ENCODE measurements at regions not wholly inside any gene's neighbourhood (a gene's known extent, or its start where the extent isn't known, plus 50 kb on each side); places are given as distances from the start of the nearest gene placed in this dataset.

GRCh38 chr18:78406743-78407465 is 572.7 kb upstream of the SALL3 start:
- Histone ChIP-seq H3K9ac (ENCODE audit: insufficient read depth, low read length) (no peak overlapping the region), H3K4me2 (ENCODE audit: extremely low read depth, insufficient read depth, low read length) (no peak overlapping the region), H3K79me2 (ENCODE audit: control insufficient read depth, insufficient read depth, low read length) (no peaks in the 10 kb centered on the region), H3K4me3 (replicated peaks in 1 of 4; ENCODE audit: control extremely low read depth in 1 of 4, insufficient read depth in 1 of 4, low read depth in 3 of 4, low read length in 4 of 4) (no peak overlapping the region), H3K27ac (ENCODE audit: insufficient read depth, low read length) (no peak overlapping the region), H4K20me1 (ENCODE audit: control insufficient read depth, extremely low read depth, insufficient read depth, low read length) (no peaks in the 10 kb centered on the region), H3K9me3 (ENCODE audit: control insufficient read depth, insufficient read depth, low read depth, low read length) (no peaks in the 10 kb centered on the region), H3K4me1 (ENCODE audit: control insufficient read depth, extremely low read depth, insufficient read depth, low read length) (no peaks in the 10 kb centered on the region), H2AFZ (ENCODE audit: low read length) (no peak overlapping the region), H3K27me3 (ENCODE audit: control insufficient read depth, insufficient read depth, low read length) (no peaks in the 10 kb centered on the region), H3K36me3 (ENCODE audit: control insufficient read depth, insufficient read depth, low read length) (no peaks in the 10 kb centered on the region)
- DNase-seq (ENCODE audit: low read depth in 2 of 2), result no peak
- TF ChIP-seq EZH2 (IDR thresholded peaks at IDR 0.05; ENCODE audit: low read length, missing control alignments) (no peak), CTCF (conservative IDR thresholded peaks at IDR 0.05 in 1 of 2, IDR thresholded peaks at IDR 0.05 in 1 of 2; ENCODE audit: low read depth in 1 of 2, low read length in 2 of 2) (no peak)

GRCh38 chr18:78407466-78407844 is 572.2 kb upstream of the SALL3 start:
- H3K9me3 ChIP-seq (ENCODE audit: control insufficient read depth, insufficient read depth, low read depth, low read length), result no peaks in the 10 kb centered on the region
- no peak overlapping the region for H3K27ac ChIP-seq (ENCODE audit: insufficient read depth, low read length)
- H3K27me3 ChIP-seq (ENCODE audit: control insufficient read depth, insufficient read depth, low read length), result no peaks in the 10 kb centered on the region
- DNase-seq (ENCODE audit: low read depth in 2 of 2), result no peak
- H3K4me3 ChIP-seq (replicated peaks in 1 of 4; ENCODE audit: control extremely low read depth in 1 of 4, insufficient read depth in 1 of 4, low read depth in 3 of 4, low read length in 4 of 4), result no peak overlapping the region
- no peak for TF ChIP-seq CTCF (conservative IDR thresholded peaks at IDR 0.05 in 1 of 2, IDR thresholded peaks at IDR 0.05 in 1 of 2; ENCODE audit: low read depth in 1 of 2, low read length in 2 of 2)
- TF ChIP-seq EZH2 (IDR thresholded peaks at IDR 0.05; ENCODE audit: low read length, missing control alignments), result no peak
- H4K20me1 ChIP-seq (ENCODE audit: control insufficient read depth, extremely low read depth, insufficient read depth, low read length), result no peaks in the 10 kb centered on the region
- no peaks in the 10 kb centered on the region for H3K36me3 ChIP-seq (ENCODE audit: control insufficient read depth, insufficient read depth, low read length)
- H3K4me1 ChIP-seq (ENCODE audit: control insufficient read depth, extremely low read depth, insufficient read depth, low read length), result no peaks in the 10 kb centered on the region
- H2AFZ ChIP-seq (ENCODE audit: low read length), result no peak overlapping the region
- H3K79me2 ChIP-seq (ENCODE audit: control insufficient read depth, insufficient read depth, low read length), result no peaks in the 10 kb centered on the region
- H3K9ac ChIP-seq (ENCODE audit: insufficient read depth, low read length), result no peak overlapping the region
- no peak overlapping the region for H3K4me2 ChIP-seq (ENCODE audit: extremely low read depth, insufficient read depth, low read length)

- TF ChIP-seq EZH2 (IDR thresholded peaks at IDR 0.05; ENCODE audit: low read length, missing control alignments) (no peak), CTCF (conservative IDR thresholded peaks at IDR 0.05 in 1 of 2, IDR thresholded peaks at IDR 0.05 in 1 of 2; ENCODE audit: low read depth in 1 of 2, low read length in 2 of 2) (no peak)
- H3K4me2 ChIP-seq (ENCODE audit: extremely low read depth, insufficient read depth, low read length), result no peak overlapping the region
- H3K4me1 ChIP-seq (ENCODE audit: control insufficient read depth, extremely low read depth, insufficient read depth, low read length), result no peaks in the 10 kb centered on the region
- H3K36me3 ChIP-seq (ENCODE audit: control insufficient read depth, insufficient read depth, low read length), result no peaks in the 10 kb centered on the region
- H3K27ac ChIP-seq (ENCODE audit: insufficient read depth, low read length), result no peak overlapping the region
- H3K4me3 ChIP-seq (replicated peaks in 1 of 4; ENCODE audit: control extremely low read depth in 1 of 4, insufficient read depth in 1 of 4, low read depth in 3 of 4, low read length in 4 of 4), result no peak overlapping the region
- H3K27me3 ChIP-seq (ENCODE audit: control insufficient read depth, insufficient read depth, low read length), result no peaks in the 10 kb centered on the region
- H2AFZ ChIP-seq (ENCODE audit: low read length), result no peak overlapping the region
- no peaks in the 10 kb centered on the region for H3K79me2 ChIP-seq (ENCODE audit: control insufficient read depth, insufficient read depth, low read length)
- no peaks in the 10 kb centered on the region for H3K9me3 ChIP-seq (ENCODE audit: control insufficient read depth, insufficient read depth, low read depth, low read length)
- no peak for DNase-seq (ENCODE audit: low read depth in 2 of 2)
- H3K9ac ChIP-seq (ENCODE audit: insufficient read depth, low read length), result no peak overlapping the region
- H4K20me1 ChIP-seq (ENCODE audit: control insufficient read depth, extremely low read depth, insufficient read depth, low read length), result no peaks in the 10 kb centered on the region
Measured at GRCh38 chr18:78408623-78409022, 571.0 kb upstream of the SALL3 start.

Measured in fibroblast of lung (primary cell).